Muscle of leg (tissue), 3 donors: ENCODE measurements at regions not wholly inside any gene's neighbourhood (a gene's known extent, or its start where the extent isn't known, plus 50 kb on each side); places are given as distances from the start of the nearest gene placed in this dataset.

Experiments
- DNase-seq: peaks from one replicate; pipeline ENCODE4 v3.0.0; 2013
- H3K27ac ChIP-seq: one replicate; pipeline ENCODE4 v1.5.1; 2013; ENCODE audit warnings: mild to moderate bottlenecking, low read length, control low read depth
- H3K27me3 ChIP-seq: one replicate; pipeline ENCODE4 v1.6.1; 2013; ENCODE audit warnings: low read length; ENCODE audit not compliant: control insufficient read depth, insufficient read depth
- H3K36me3 ChIP-seq: one replicate; pipeline ENCODE4 v1.6.1; 2013; ENCODE audit warnings: low read length; ENCODE audit not compliant: control insufficient read depth, insufficient read depth
- H3K4me1 ChIP-seq: one replicate; pipeline ENCODE4 v1.6.1; 2013; ENCODE audit warnings: low read length; ENCODE audit not compliant: control insufficient read depth, insufficient read depth
- H3K4me3 ChIP-seq: one replicate; pipeline ENCODE4 v1.5.1; 2013; ENCODE audit warnings: low read length, control low read depth
- H3K9me3 ChIP-seq: replicated peaks from 2 replicates; pipeline ENCODE4 v1.6.1; 2013; ENCODE audit warnings: low read depth, low read length; ENCODE audit not compliant: control insufficient read depth
- WGBS: methylation state at CpG from one replicate; pipeline ENCODE4 v1.1.5; 2013; ENCODE audit warnings: missing lambda C conversion rate; ENCODE audit not compliant: insufficient coverage; 5-methylcytosine and 5-hydroxymethylcytosine counted together

GRCh38 chr2:15793978-15794377 lies 146.4 kb upstream of the MYCN start:
- H3K36me3 ChIP-seq: no peaks in the 10 kb centered on the region
- H3K27ac ChIP-seq: no peak overlapping the region
- H3K27me3 ChIP-seq: peaks cover 22% of the 10 kb centered on the region
- no peaks in the 10 kb centered on the region for H3K9me3 ChIP-seq
- DNase-seq: no peak
- WGBS: 90% methylated on average over 2 of the region's 9 CpGs
- peaks cover 22% of the 10 kb centered on the region for H3K4me1 ChIP-seq
- no peak overlapping the region for H3K4me3 ChIP-seq

- no peaks in the 10 kb centered on the region for H3K9me3 ChIP-seq
- H3K4me3 ChIP-seq: no peak overlapping the region
- peaks cover 22% of the 10 kb centered on the region for H3K27me3 ChIP-seq
- H3K36me3 ChIP-seq: no peaks in the 10 kb centered on the region
- WGBS: 15% methylated on average over 1 of the region's 5 CpGs
- DNase-seq: no peak
- peaks cover 29% of the 10 kb centered on the region for H3K4me1 ChIP-seq
- no peak overlapping the region for H3K27ac ChIP-seq
These were observed 145.7 kb upstream of the MYCN start for GRCh38 chr2:15794608-15795134.

- peaks cover 31% of the 10 kb centered on the region for H3K4me1 ChIP-seq
- no peak overlapping the region for H3K27ac ChIP-seq
- H3K36me3 ChIP-seq: no peaks in the 10 kb centered on the region
- no peaks in the 10 kb centered on the region for H3K9me3 ChIP-seq
- H3K27me3 ChIP-seq: peaks cover 22% of the 10 kb centered on the region
- DNase-seq: peak; percentile 93
- H3K4me3 ChIP-seq: no peak overlapping the region
- WGBS: 26% methylated on average over 9 of the region's 10 CpGs
These were observed 144.9 kb upstream of the MYCN start for GRCh38 chr2:15795426-15795825.

DNA sequence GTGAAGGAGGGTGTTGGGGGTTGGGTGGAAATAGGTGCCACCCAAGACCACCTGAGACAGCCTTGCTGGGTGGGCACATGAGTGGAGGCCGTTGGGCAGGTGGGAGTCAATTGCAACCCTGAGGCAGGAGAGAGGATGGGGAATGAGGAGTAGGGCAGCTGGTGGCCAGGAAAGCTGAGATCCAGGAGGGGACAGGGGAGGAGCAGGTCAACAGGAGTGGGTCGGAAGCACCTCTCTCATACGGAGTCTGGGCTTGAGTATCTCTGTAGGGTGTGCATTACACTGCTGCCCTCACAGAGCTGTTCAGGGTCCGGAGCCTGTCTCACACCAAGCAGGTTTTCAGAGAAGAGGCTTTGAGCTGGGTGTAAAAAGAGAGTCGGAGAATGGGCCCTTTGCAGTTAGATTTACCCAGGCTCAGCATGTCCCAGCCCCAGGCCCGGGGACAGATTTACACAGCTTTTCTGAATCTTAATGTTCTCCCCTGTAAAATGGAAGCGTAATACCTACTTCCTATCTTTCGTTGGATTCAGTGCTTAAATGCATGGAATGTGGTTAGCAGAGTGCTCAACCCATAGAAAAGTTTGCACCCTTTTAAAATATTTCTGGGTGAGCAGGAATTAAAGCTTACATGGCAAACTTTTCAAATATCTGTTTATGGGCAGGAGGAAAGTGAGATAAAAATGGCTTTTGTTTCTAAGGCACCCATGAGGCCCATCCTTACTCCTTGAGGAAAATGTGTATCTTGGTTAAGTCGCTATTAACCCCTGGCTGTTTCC lies 144.0 kb upstream of the MYCN start:
- 62% methylated on average over 5 of the region's 9 CpGs for WGBS
- Histone ChIP-seq H3K36me3 (no peaks in the 10 kb centered on the region), H3K27ac (no peak overlapping the region), H3K4me3 (no peak overlapping the region), H3K27me3 (peaks cover 24% of the 10 kb centered on the region), H3K4me1 (peaks cover 31% of the 10 kb centered on the region), H3K9me3 (no peaks in the 10 kb centered on the region)
- no peak for DNase-seq

DNA sequence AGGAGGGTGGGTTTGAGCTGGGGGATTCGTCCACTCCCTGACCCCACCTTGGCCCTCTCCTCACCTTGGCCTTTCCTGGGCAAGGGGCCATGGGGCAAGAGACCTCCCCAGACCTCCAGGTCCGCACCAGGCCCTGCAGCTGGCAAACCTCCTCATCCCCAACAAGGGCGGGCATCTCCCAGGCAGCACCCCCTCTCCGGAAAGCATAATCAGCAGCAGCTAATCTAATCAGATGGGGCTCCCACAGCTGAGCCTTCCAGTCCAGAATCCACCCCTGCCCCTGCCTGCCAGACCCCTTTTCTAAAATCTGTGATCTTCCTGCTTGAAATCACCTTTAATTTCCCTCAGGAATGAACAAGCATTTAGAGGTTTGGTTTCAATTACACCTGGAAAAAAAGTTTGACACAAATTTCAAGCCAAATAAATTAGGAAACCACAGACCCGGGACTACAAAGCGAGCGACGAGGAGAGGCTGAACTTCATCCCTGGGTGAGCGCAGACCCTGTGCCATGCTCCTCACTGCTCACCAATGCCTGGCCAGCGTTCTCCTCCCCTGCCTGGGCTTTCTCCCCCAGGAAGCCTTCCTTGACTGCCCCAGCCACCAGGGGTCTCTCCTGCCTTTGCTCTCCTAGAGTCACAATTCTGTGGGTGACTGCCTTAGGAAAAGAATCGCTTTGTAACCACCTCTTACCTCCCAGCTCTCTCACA lies 143.0 kb upstream of the MYCN start:
- no peak for DNase-seq
- no peaks in the 10 kb centered on the region for H3K36me3 ChIP-seq
- H3K4me3 ChIP-seq: no peak overlapping the region
- peaks cover 31% of the 10 kb centered on the region for H3K4me1 ChIP-seq
- 30% methylated on average over 9 of the region's 11 CpGs for WGBS
- no peak overlapping the region for H3K27ac ChIP-seq
- H3K27me3 ChIP-seq: peaks cover 26% of the 10 kb centered on the region
- no peaks in the 10 kb centered on the region for H3K9me3 ChIP-seq

- WGBS: 70% methylated on average over 4 of the region's 5 CpGs
- no peaks in the 10 kb centered on the region for H3K36me3 ChIP-seq
- DNase-seq: no peak
These were observed 142.4 kb upstream of the MYCN start for GRCh38 chr2:15797939-15798281.

DNA sequence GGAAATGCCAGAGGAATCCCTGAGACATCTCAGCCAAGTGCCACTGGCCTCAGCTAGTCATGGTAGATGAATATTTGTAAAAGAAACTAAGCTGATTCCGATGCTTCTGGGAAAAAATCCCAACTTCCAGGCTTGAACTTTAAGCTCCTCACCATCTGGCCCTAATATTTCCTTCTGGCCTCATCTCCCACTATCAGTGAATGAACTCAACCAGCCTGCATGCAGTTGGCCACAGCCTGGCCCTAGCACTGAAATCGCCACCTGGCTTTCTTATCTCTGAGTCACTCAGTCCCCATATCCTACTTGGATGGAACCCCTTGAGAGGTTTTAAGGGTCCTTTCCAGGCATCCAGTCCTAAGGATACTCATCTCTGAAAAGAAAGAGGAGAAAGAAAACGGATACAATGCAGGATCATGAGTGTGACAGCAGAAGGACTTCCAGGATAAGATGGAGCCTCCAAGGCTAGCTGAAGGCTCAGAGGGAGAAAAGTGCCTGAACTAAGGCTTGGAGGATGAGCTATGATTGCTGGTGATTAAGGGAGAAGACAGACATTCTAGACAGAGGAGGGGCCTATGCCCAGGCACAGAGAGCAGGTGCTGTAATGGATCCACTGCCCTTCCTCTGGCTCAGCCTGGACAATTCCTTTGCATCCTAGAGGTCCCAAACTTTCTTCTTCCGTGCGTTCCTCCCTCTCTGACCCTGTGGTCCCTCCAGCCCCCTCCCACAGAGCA lies 141.5 kb upstream of the MYCN start:
- Histone ChIP-seq H3K9me3 (no peaks in the 10 kb centered on the region), H3K36me3 (no peaks in the 10 kb centered on the region)
- WGBS: 62% methylated on average over 3 of the region's 5 CpGs

More at GRCh38 chr2:15797939-15798281, 142.4 kb upstream of the MYCN start:
- H3K4me3 ChIP-seq: no peak overlapping the region
- H3K9me3 ChIP-seq: no peaks in the 10 kb centered on the region
- H3K4me1 ChIP-seq: peaks cover 35% of the 10 kb centered on the region
- peaks cover 24% of the 10 kb centered on the region for H3K27me3 ChIP-seq
- no peak overlapping the region for H3K27ac ChIP-seq

DNA sequence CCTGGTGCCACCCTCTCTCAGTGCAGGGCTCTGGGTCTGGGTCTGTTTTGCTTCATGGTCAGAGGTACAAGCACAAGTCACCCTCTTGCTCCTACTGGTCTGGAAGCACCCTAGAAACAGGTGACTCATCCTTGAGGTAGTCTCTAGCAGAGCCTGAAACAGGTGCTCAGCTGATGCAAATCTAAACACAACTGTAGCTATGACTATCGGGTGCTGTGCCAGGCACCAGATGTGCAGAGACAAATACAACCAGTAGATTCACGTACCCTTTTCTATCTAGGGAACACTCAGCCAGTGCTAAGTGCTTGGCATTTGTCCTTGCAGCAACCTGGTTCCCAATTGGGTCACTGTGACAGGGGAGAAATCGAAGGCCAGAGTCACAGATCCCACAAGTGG lies 140.9 kb upstream of the MYCN start:
- 71% methylated on average over 1 of the region's 3 CpGs for WGBS
- Histone ChIP-seq H3K27me3 (peaks cover 18% of the 10 kb centered on the region), H3K4me1 (peaks cover 37% of the 10 kb centered on the region), H3K9me3 (no peaks in the 10 kb centered on the region), H3K36me3 (no peaks in the 10 kb centered on the region), H3K4me3 (no peak overlapping the region), H3K27ac (no peak overlapping the region)
- DNase-seq: no peak

More for the DNA sequence above, 141.5 kb upstream of the MYCN start:
- H3K4me1 ChIP-seq: peaks cover 37% of the 10 kb centered on the region
- no peak overlapping the region for H3K4me3 ChIP-seq
- H3K27me3 ChIP-seq: peaks cover 20% of the 10 kb centered on the region
- DNase-seq: peak; percentile 40
- no peak overlapping the region for H3K27ac ChIP-seq

DNA sequence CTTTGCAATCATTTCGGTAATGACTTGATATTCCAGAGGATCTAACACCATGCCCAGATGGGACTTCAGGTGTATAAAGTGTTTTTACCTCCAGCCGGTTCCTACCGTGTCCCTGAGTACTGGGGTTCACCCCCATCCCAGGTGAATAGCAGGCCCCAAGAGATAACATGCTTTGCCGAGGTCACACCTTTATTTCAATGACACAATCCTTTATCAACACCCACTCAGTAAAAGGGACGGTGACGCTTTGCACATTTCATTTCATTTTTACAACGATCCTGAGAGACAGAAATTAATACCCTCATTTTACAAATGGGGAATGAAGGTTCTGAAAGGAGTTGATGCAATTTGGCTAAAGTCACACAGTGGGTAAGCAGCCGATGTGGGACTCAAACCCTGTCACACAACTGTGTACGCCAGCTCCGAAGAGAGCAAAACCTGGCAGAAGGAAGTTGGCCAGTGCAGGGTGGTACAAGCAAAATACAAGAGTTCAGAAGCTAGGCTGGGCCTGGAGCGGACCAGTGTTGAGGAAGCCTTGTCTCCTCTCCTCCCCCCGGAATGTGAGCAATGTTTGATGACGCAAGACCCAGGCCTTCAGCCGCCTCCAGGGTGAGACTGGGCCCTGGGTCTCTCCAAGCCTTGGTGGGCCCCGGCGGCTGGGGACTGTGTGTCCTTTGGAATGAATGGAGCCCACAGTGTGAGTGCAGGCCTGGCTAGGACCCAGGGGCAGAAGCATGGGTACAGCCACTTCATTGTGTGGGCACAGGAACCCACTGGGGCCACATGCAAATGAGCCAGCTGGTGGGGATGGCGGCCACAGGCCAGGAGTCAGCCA lies 139.6 kb upstream of the MYCN start:
- Histone ChIP-seq H3K4me3 (no peak overlapping the region), H3K36me3 (no peaks in the 10 kb centered on the region), H3K4me1 (peaks cover 28% of the 10 kb centered on the region), H3K9me3 (no peaks in the 10 kb centered on the region), H3K27me3 (peaks cover 17% of the 10 kb centered on the region), H3K27ac (no peak overlapping the region)
- WGBS: 90% methylated on average over 12 of the region's 17 CpGs
- peak; percentile 22 for DNase-seq
